Body of pancreas (tissue), 4 donors: ENCODE measurements at regions not wholly inside any gene's neighbourhood (a gene's known extent, or its start where the extent isn't known, plus 50 kb on each side); places are given as distances from the start of the nearest gene placed in this dataset.

ENCODE experiments used
- POLR2A ChIP-seq, 3 donors: fragments of 450-650 bp; IDR thresholded peaks; one replicate each; pipeline ENCODE4 v1.6.1; 2016; ENCODE audit warnings: antibody characterized with exemption in 3 of 3, mild to moderate bottlenecking in 2 of 3
- TF ChIP-seq, protein P1 (sequence below), 7 experiments: fragments of 450-650 bp in 4 of 7; fragments of 200-600 bp in 3 of 7; sonication (generic) in 3 of 7; IDR thresholded peaks; one replicate each; pipeline ENCODE4 v1.5.1; 2016 to 2019; ENCODE audit warnings: antibody characterized with exemption in 7 of 7

DNA sequence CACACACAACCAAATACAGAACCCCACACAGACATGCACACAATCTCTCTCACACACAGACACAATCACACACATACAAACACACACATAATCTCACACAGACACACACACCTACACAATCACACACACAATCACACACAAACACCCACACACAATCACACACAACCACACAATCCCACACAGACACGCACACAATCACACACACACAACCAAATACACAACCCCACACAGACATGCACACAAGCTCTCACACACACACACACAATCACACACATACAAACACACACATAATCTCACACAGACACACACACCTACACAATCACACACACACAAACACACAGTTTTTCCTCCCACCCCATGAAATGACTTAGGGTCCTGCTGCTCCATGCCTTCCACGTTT is 160.4 kb upstream of the PFKP start:
- TF ChIP-seq, protein P1, sequence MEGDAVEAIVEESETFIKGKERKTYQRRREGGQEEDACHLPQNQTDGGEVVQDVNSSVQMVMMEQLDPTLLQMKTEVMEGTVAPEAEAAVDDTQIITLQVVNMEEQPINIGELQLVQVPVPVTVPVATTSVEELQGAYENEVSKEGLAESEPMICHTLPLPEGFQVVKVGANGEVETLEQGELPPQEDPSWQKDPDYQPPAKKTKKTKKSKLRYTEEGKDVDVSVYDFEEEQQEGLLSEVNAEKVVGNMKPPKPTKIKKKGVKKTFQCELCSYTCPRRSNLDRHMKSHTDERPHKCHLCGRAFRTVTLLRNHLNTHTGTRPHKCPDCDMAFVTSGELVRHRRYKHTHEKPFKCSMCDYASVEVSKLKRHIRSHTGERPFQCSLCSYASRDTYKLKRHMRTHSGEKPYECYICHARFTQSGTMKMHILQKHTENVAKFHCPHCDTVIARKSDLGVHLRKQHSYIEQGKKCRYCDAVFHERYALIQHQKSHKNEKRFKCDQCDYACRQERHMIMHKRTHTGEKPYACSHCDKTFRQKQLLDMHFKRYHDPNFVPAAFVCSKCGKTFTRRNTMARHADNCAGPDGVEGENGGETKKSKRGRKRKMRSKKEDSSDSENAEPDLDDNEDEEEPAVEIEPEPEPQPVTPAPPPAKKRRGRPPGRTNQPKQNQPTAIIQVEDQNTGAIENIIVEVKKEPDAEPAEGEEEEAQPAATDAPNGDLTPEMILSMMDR (IDR thresholded peaks at IDR 0.05): no peak
- no peak for TF ChIP-seq POLR2A (IDR thresholded peaks at IDR 0.05)
